NOMO-1 treated with DMSO at 0.1 percent for 48 hours (cell line): ENCODE measurements at regions not wholly inside any gene's neighbourhood (a gene's known extent, or its start where the extent isn't known, plus 50 kb on each side); places are given as distances from the start of the nearest gene placed in this dataset.
"Not testable (repeated sequence)": the region's sequence is repeated elsewhere in the genome, so short reads cannot be mapped to it uniquely, and the experiment has no call there.

Experiments
- DNase-seq: peaks from one replicate; lab custom pipeline; 2025; ENCODE audit not compliant: unreplicated experiment; lab: John Stamatoyannopoulos, UW

DNA sequence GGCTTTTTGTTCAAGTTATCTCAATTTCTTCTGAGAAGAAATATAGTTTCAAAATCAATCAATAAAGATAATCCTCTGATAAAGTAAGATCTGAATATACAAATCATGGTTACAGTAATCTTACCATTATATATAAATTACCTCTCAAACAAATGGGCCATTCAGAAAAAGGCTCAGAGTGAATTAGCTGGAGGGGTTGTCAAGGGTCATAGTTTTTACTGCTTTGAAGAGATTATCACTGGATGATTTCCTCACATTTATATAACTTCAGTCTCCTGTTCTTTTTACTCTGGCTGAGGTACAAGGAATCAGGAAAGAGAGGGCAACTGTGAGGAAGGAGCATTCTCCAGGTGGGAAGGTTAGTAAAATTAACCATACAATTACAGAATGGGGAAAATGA lies 148.6 kb upstream of the ELL2 start:
- DNase-seq, result no peak

DNA sequence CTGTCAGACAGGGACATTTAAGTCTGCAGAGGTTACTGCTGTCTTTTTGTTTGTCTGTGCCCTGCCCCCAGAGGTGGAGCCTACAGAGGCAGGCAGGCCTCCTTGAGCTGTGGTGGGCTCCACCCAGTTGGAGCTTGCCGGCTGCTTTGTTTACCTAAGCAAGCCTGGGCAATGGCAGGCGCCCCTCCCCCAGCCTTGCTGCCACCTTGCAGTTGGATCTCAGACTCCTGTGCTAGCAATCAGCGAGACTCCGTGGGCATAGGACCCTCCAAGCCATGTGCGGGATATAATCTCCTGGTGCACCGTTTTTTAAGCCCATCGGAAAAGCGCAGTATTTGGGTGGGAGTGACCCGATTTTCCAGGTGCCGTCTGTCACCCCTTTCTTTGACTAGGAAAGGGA lies 147.0 kb upstream of the ELL2 start:
- DNase-seq, result not testable (repeated sequence)

DNA sequence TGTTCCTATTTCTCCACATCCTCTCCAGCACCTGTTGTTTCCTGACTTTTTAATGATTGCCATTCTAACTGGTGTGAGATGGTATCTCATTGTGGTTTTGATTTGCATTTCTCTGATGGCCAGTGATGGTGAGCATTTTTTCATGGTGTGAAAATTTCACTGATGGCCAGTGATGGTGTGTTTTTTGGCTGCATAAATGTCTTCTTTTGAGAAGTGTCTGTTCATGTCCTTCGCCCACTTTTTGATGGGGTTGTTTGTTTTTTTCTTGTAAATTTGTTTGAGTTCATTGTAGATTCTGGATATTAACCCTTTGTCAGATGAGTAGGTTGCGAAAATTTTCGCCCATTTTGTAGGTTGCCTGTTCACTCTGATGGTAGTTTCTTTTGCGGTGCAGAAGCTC lies 142.2 kb upstream of the ELL2 start:
- not testable (repeated sequence) for DNase-seq

DNA sequence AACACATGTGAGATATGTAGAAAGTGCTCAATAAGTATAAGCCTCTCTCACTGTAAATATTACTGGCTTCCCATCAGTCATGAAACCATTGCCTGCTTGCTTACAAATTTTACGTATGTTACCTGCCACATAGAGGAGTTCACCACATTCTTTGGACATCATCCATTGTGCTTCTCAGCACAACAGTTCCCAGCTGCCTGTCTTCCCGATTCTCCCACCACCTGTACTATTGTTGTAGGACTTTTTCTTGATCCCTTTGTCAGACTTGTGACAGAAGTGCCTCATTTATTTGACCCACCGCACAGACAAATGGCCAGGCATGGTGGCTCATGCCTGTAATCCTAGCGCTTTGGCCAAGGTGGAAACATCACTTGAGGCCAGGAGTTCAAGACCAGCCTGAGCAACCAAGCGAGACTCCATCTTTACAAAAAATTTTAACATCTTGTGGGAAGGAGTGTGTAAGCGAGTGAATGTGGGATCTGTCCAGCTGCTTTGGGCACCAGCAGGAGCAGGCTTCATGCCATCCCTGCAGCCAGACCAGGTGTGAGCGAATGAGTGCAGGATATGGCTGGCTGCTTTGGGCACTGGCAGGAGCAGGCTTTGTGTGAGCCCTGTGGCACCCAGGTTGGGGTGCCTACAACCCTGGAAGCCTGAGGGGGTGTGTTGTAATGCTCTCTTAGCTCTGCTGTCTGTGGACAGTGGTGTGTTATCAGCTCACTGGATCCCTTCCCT lies 139.9 kb upstream of the ELL2 start:
- no peak for DNase-seq

DNA sequence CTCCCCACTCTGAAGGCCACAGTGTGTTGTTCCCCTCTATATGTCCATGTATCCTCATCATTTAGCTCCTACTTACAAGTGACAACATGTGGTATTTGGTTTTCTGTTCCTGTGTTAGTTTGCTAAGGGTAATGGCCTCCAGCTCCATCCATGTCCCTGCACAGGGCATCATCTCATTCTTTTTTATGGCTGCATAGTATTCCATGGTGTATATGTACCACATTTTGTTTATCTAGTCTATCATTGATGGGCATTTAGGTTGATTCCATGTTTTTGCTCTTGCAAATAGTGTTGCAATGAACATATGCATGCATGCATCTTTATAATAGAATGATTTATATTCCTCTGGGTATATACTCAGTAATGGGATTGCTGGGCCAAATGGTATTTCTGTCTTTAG lies 135.8 kb upstream of the ELL2 start:
- not testable (repeated sequence) for DNase-seq

DNA sequence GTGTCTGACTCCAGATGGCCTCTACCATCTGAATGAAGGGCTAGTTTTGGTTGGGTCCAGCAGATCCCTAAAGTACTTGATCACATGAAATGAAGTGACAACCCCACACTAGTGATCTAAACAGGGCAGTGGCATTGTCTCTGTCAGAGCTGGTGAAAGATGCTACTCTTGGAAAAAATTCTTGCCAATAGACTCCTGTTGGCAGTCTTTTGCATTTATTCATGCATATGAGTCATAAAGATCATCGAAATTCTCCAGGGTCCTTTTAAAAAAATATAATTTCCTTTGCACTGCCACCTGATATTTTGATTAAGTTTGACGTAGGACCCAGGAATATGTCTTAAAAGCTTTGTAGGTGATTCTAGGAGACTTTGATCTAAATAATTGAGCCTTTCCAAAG lies 135.1 kb upstream of the ELL2 start:
- no peak for DNase-seq

DNA sequence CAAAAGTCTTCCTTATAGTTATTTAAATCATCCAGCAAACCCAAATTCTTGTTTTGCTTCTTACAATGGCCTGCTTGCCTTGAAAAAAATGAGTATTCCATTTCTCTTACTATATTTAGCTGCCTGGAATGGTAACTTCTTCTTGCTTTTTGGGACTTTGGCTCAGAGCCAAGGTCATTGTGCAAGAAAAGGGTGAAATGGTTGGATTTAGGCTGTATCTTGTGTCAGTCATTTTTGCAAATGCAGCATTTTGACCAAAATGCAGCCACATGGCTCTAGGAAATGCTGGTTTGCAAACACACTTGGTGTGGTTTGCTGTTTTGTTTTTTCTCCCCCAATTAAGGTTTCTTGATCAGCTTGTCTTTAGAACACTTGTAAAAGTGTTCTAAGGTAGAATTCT lies 133.3 kb upstream of the ELL2 start:
- DNase-seq, result no peak

DNA sequence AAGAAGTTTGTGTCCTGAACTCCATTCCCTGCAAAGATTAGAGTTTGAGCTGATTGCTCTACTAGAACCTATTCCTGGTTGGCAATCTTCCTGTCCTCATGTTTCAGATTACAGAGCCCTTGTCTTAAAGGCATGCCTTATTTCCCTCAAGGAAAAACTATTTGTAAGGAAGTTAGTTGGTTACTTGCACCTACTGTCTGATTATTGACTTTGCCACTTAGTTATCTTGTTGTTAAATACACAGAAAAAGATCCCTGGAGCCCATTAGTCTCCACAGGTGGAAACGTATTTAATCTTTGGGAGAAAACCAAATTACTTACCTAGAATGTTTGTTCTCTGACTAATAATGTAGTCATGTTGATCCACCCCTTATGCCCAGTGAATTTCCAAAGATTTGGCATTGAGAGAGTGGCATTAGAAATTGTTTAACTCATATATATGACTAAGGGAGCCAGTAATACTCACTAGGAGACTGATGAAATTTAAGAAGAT lies 132.3 kb upstream of the ELL2 start:
- DNase-seq, result no peak

DNA sequence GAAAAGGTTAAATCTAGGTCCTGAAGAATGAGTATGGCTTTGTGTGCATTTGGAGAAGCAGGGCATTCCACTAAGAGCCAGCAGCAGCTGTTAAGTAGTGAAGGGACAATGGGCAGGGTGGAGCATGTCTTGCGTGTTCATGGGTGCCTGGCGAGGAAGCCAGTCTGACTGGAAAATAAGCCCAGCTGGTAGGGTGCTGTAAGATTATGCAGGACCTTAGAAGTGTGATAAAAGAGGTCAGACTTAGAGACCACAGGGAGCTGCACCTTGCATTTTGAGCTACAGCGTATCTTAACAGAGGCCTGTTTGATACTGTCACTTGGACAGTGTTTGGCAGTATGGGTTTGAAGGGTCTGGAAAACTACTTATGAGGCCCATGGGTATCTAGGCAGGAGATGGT lies 131.7 kb upstream of the ELL2 start:
- no peak for DNase-seq

DNA sequence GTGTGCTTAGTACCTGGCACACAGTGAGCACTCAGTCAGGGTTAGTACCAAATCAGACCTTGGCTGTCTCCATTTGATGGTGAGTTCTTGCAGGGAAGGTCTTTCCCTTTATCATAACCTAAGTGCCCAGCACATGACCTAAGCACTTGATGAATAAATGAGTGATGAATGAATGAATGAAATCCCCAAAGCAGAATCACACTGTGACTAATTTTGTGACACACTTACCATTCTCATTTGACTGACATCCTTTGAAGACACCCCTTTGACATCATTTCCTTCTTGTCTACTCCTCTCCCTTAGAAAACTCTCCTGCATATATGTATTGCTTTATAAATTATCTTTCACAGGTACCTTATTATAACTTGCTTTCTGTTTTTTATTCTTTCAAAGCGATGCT lies 130.2 kb upstream of the ELL2 start:
- DNase-seq, result no peak

DNA sequence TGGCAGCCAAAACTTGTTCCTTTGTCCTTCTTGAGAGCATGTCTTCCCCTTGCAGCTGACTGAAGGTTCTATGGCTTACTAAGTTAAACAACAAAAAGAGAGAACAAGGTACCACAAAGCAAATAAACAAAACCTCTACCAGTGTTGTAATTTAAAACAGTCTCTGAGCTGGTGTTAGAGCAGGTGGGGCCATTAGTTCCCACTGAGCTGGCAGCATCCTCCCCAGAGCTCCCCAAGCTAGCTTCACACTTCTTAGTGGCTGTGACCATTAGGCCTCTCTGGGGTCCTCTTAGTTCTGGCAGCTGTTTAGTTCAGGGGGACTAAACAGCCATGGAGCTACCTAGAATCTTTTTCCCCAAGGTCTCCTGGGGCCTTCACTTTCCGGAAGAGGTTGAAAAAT lies 128.6 kb upstream of the ELL2 start:
- no peak for DNase-seq

DNA sequence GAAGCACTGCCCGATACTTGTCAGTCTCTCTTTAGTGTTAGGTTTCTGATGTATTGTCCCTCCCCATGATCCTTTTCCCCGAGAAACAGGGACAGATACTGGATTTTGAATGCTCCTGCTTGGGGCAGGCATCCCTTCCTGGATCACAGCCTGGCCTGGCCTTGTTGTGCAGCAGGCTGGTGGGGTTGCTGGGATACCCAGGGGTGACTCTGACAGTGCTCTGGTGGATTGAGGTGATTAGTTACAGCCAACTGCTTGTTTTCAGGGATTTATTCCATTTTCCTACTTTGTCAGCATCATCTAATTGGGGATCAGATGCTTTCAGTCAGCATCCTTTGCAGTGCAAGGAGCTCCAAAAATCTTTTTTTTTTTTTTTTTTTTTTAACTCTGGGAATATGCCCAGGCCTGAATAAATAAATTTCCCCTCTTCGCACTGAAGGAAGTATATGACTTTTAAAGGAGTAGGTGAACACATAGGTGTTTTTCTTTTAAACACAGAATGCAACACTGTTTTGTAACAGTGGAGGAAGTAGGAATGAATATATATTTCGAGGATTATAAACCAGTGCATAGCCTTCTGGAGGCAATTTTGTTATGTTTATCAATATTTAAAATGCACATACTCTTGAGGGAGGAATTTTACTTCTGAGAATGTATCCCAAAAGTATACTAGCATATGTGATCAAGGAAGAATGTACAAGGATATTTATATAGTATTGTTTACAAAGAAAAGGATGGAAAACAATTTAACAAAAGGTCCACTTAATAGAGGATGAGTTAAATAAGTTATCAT lies 127.3 kb upstream of the ELL2 start:
- DNase-seq, result no peak

DNA sequence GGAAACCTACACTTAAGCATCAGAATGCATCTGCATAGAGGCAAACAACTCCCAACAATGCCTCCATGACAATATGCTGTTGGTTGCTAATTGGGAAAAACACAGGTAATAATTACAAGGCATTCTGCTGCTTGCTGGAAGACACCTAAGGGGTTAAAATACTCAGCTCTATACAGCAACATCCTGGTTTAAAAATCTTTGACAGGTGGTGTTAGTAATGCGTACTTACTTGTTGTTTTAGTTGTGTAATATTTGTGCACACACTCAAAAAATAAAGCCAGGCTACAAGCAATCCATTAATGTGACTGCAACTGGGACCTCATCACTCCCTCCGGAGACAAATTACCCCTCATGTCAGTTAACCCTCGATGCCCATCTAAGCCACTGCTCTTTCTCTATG lies 126.3 kb upstream of the ELL2 start:
- DNase-seq, result no peak

DNA sequence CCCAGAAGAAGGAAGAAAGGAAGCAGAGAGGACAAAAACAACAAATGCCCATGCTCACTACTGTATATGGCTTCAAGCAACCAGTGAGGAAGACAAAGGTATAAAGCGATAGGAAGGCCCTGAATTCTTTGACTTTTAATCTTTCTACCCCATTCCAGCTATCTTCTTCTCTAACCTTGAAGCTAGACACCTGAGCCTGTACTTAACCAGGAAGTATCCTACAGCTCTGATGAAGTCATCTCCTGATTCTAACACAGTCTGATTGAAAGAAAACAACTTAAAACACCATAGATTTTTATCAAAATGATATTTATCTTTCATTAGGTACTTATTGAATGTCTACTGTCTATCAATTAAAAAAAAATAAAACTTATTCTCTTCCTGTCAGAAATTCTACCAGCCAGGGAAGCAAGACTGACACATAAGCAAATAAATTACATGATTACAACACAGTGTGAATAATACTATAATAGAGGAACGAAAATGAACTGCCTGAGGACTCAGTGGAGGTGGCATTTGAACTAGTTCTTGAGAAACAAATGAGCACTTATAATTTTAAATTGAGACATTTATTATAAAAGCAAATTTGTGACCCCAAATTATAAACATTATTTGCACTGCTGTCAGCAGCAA lies 123.3 kb upstream of the ELL2 start:
- DNase-seq, result peak; percentile 81

DNA sequence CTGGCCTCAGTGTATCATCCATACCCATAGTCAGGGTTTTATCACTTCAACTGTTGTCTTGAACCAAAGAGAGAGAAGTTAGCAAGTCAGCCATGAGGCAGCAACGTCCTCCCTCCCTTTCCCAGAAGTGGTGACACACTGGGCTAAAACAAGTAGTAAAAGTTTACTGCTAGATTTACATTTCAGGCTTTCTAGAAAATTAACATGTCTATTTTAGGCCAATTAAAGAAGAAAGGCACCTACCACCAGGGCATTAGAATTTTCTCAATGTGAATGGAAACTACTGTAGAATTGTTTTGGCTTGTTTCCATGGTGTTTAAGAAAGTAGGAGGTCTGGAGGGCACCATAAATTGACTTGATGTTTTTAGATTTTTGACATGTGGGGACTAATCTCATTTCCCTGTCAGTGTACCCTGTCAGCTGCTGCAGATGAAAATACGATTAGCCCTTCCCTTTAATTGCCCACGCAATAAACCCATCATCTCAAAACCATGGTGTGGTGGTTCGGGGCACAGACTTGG lies 121.8 kb upstream of the ELL2 start:
- no peak for DNase-seq

DNA sequence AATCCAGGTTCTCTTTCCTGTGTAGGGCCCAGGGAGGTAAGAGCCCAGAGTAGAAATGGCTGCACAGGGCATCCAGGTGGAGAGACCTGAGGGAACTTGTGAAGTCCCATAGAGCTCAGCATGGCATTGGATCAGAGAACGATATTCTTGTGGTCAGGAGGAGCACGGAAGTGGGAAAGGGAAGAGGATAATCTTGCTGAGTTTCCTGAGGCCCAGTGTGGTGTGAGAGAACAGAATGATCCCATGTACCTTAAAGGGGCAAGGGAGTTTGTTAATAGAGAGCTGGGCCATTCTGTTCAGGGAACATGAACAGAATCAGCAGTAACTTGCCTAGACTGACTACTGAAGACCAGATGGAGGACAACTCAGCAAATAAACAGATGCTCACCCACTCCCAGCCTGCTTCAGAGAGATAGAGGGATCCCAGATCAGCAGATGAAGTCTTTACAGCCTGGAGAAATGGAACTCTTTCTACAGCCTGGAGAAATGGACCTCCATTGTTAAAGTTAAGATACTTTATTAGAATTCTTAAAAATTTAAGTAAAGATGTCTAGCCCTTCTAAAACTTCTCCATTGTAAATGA lies 119.7 kb upstream of the ELL2 start:
- DNase-seq, result no peak

DNA sequence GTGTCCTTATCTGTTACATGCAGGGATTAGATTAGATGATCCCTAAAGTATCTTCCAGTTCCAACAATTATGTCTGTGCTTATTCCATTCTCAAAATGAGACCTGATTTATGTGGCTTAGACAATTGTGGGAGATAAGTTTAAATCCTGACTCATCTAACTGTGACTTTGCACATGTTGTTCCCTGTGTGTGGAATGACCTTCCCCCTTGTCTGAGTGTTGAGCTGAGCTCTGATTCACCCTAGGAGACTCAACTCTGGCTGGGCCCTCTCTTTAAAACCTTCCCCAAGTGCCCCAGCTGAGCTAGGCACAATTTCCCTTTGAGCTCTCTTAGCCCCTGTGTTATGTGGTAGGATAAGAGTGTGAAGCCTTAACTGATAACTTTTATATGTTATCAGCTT lies 118.9 kb upstream of the ELL2 start:
- no peak for DNase-seq

DNA sequence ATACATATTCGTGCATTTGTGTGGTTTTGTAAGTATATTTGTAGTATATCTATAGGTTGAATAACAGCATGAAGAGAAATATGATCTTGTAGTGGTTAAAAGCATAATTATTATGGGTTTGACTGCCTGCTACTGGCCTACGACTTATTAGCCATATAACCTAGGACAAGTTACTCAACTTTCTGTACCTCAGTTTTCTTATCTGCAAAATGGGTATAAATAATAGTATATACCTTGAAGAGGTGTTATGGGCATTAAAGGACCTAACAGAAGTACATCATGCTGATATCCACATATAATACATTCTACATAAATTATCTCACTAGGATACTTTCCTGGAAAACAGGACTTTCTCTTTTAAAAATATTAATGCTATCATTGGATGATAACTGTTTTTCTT lies 118.3 kb upstream of the ELL2 start:
- no peak for DNase-seq

DNA sequence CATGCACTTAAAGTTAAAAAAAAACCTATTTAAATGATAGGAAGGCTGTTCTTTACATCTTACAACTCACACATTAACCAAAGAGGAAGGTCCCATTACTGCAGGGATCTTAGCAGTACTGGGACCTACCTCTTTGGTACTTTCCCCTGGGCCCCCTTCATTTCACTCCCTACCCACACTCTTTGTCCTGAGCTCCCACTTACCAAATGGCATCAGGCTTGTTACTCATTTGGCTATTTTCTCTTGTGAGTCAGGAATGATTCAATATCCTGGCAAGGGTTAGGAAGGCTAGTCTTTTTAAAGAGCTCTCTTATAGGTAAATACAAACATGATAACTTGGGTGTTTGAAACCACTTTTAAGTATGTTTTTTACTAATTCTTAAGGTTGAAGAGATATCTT lies 117.4 kb upstream of the ELL2 start:
- no peak for DNase-seq

DNA sequence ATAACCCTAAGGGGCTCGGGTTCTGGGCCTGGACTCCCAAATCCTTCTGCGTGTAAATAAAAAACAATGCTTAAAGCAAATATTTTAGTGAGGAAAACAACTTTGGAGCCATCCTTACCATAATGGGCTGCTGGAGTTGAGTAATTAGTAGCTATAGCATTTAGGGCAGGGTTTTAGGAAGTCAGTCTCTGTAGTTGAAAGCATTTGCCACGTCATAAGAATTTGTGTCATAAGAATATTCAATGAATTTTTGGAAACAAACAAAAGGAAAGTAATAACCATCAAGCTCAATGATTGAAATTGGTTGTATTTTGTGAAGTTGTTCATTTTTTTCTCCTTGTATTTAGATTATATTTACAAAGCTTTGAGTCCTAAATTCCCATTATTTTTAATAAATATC lies 114.8 kb upstream of the ELL2 start:
- DNase-seq, result peak; percentile 32

DNA sequence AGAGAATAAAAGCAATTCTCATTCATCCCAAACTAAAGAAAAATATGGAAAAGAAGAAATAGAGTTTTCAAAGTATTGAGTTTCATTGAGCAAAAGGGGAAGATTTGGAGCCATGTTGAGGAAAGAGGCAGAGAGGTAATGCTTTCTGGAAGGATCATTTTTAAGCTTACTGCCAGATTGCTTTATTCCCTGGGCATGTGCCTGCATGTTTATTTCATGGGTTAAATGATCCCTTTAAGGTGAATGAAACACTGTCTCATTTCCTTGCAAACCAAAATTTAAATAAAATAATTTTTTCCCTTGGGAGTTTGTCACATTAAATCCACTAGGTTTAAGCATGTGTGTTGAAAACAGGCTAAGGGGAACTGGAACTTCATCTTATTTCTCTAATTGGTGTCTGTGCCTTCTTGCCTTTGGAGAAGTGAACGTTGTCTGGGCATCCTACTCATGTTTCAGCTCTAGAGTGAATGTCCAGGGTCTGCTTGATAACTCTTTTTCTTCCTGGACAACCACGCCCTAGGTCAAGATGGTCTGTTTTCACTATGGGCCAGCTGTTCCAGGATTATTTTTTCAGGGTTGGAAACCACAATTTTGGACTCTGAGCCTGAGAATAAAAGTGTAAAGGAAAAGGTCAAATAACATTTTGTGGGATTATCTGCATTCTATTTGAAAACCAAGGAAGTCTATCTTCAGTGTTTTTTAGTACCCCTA lies 114.1 kb upstream of the ELL2 start:
- DNase-seq, result peak; percentile 23
